DMS79 (cell line): ENCODE measurements at regions not wholly inside any gene's neighbourhood (a gene's known extent, or its start where the extent isn't known, plus 50 kb on each side); places are given as distances from the start of the nearest gene placed in this dataset.
"Not testable (repeated sequence)": the region's sequence is repeated elsewhere in the genome, so short reads cannot be mapped to it uniquely, and the experiment has no call there.

ENCODE experiments used
- DNase-seq: peaks from one replicate; lab custom pipeline; 2025; lab: John Stamatoyannopoulos, UW

- no peak for DNase-seq
These were observed 97.6 kb upstream of the SIM2 start for GRCh38 chr21:36601362-36601761.

- DNase-seq = no peak
These were observed 96.2 kb upstream of the SIM2 start for GRCh38 chr21:36602735-36603134.

DNA sequence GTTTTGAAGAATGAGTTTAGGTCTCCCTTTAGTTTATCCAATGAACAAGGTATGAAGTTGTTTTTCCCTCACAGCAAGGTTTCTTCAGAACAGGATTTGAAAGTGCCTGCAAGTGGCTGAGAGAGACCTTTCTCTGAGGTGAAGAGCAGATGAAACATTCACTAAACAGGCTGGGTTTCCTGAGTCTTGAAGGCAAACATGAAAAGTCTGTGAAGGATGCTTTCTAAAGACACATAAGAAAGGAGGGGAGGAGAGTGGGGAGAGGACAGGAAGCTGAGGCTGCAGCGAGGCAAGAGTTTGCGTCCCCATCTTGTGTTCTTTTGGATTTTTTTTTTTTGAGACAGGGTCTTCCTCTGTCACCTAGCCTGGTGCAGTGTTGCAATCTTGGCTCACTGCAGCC, 95.7 kb upstream of the SIM2 start:
- DNase-seq = no peak

DNA sequence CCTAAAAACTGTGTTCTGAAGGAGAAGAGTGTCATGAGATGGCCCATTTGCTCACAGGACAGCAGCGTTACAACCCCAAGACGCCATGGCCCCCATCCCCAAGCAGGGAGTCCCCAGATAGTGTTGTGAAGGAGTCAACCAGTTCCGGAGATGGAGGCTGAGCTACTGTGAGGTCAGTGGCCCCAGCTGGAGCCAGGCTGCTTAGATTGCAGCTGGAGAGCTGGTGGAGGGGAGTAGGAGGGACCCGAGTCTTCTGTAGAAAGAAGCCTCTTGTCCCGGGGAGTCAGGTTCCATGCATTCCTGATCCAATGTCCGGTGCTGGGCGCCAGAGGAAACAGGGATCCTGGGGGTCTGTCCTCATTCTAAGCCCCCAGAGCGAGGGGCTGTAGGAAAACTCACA, 93.5 kb upstream of the SIM2 start:
- no peak for DNase-seq

DNA sequence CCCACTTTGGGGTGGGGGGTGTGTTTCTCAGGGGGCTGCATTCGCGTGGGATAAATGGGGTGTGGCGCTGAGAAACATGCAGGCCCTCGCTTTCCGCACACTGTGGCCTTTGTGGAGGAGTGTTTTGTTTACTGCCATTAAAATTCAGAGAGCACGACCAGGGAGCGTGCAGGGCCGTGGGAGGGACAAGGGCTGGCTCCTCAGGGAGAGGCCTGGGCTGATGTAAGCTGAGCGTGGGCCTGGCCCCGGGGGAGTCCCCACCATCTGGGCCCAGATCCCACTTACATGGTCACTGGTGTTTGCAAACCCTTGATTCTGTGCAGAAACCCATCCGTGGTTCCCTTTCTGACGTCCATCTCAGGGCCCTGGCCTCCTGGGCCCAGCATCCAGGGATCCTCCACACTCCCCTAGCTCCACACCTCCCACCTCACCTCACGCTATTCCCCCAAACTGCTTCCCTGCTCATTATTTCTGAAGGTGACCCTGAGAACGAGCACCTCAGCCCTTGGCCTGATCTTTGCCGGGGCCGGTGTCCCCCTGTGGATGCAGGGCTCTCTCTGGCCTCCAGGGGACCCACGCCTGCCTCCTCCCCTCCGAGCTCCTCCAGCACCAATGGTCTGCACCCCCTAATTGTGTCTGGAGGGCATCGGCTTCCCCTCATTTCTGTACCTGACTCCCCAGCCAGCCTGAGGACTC, 92.5 kb upstream of the SIM2 start:
- no peak for DNase-seq

GRCh38 chr21:36606983-36607325, 92.0 kb upstream of the SIM2 start:
- no peak for DNase-seq

DNA sequence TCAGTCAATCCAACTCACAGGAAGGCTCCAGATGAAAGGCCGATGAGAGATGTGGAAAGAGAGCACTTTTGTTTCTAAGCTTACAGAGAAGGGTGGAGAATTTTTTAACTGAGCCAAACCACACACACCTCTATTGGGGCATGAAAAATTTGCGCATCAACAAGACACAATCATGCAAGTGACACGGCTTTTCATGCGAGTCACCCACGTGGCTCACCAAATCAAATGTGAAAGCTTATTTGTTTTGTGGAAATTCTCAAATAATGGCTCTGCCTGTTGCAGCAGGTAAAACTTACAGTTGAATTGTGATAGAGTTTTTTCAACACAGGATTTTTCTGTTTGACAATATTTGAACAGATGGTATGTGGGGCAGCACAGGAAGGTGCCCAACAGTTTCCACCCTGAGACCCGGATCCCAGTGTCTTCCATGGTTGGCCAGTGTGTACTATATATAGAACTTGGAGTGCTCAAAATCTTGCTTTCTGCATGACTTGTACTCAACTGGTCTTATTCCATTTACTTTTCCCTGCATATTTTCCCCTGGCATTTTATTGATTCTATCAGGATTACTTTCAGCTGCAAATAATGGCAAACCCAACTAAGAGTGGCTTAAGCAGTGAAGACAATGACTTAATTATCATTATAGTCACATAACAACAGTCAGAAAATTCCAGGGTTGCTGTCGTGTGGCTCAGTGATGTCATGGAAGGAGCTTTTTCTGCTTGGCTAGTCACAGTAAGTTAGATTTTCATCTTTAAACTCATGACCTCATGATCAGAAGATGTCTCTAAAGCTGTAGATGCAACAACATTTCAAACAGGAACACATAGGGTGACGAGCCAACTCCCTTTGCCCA, 90.6 kb upstream of the SIM2 start:
- no peak for DNase-seq

DNA sequence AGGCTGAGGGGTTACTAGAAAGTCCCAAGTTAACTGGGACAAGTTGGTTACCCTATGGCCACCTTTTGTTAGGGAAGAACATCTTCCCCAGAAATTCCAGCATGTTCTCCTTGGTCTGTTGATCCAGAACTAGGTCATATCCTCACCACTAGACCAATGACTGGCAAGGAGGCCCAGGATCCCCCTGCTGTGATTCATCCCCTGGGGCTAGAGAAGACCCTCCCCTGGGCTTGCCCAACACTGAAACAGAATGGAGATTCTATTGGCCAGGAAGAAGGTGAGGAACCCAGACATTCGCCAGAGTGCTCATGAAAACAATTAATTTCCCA, 90.1 kb upstream of the SIM2 start:
- no peak for DNase-seq

DNA sequence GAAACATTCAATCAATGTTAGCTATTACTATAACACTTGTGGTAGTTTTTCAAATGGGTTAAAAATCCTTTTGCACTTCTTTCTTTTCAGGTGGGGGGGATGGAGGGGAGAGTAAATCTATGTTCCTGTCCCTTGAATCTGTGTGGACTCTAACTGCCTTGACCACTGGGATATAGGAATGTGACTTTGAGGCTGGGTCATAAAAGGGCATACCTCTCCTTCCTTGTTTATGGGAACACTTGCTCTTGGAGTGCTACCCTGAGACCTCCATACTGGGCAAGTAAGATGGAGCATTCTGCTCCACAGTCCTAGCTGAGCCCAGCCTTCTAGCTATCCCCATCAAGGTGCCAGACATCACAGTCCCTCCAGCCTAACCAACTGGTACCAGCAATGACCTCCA, 89.3 kb upstream of the SIM2 start:
- no peak for DNase-seq

DNA sequence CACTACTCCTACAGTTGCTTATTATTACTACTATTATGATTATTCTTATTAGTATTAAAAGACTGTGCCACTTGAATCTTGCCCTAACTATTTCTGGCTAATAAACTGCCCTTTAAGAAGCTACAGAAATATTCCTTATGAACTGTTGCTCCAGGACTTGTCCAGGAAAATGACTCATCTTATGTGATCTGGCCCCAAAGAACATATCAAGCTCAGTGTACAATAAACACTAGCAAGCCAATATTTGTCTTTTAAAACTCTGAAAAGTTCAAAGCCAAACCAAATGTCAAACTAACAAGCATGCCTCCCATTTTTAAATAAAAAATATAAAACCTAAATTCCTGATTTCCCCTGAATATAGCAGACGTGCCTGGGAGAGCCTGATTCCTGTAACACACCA, 88.7 kb upstream of the SIM2 start:
- no peak for DNase-seq

- DNase-seq = no peak
These were observed 88.0 kb upstream of the SIM2 start for GRCh38 chr21:36610935-36611334.

GRCh38 chr21:36611379-36611778, 87.5 kb upstream of the SIM2 start:
- no peak for DNase-seq

DNA sequence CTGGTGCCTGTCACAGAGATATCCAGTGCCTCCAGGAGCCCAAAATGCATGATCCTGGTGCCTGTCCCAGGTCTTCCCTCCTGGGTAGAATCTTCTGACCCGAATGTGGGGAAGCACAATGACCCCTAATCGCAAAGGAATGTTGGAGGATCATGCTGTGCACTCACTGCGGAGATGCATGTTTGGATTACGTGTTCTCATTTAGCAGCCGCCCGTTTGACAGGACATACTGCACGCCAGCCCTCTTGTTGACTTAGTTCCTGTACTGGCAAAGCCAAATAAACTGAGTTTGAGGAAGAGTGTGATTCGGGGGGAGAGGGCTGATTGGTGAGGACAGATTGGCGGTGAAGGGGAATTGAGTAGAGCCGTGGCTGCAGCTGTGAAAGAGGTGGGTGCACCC, 85.9 kb upstream of the SIM2 start:
- no peak for DNase-seq

GRCh38 chr21:36613554-36613953, 85.4 kb upstream of the SIM2 start:
- DNase-seq = no peak

DNA sequence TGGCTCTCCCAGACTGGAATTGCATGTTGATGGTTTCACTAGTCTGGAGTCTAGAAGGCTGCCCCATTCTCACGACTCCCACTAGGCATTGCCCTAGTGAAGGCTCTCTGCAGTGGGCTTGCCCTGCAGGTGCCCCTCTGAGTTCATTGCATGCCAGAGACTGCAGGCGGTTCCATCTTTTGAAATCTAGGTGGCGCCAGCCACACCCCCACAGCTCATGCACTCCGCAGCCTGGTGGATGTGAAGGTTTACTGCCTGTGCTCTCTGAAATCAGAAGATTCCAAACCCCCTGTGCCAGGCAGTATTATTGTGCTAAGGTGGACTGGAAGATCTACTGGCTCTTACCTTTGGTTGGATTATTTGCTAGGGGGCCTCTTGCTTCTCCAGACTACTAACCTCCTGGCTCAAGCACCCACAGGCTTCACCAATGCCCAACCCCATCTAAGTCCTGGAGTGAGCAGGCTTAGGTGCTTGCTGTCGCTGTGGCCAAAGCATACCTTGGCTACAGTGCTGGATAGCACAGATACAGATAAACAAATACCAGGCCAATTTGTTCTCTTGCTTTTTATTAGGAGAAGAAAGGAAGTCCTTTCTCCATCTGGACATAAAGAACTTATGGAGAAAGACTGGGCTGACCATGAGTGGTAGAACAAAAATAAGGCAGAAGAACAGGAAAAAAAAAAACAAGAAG, 83.5 kb upstream of the SIM2 start:
- no peak for DNase-seq

- not testable (repeated sequence) for DNase-seq
These were observed 82.1 kb upstream of the SIM2 start for GRCh38 chr21:36616773-36617172.

DNA sequence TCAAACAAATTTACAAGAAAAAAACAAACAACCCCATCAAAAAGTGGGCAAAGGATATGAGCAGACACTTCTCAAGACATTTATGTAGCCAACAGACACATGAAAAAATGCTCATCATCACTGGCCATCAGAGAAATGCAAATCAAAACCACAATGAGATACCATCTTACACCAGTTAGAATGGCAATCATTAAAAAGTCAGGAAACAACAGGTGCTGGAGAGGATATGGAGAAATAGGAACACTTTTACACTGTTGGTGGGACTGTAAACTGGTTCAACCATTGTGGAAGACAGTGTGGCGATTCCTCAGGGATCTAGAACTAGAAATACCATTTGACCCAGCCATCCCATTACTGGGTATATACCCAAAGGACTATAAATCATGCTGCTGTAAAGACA, 77.1 kb upstream of the SIM2 start:
- DNase-seq = not testable (repeated sequence)

- DNase-seq = no peak
These were observed 74.8 kb upstream of the SIM2 start for GRCh38 chr21:36624105-36624504.

DNA sequence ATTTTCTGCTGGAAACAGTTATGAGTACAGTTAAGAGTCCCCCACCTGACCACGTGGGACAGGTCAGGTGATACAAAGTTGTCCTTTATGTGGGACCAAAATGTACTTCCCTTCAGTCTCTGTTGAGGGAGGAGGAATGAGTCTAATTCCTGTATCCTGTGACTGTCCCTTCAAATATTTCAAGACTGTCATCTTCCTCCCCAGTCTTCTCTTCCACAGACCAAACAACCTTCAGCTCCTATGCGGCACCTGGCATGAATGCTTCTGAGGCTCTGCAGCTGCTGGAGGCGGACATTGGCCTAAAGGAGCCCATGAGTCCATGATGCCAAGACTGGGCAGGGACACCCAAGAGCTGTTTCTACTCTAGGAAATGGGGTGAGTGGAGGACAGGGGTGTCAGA, 72.1 kb upstream of the SIM2 start:
- DNase-seq = no peak

GRCh38 chr21:36627242-36627641, 71.7 kb upstream of the SIM2 start:
- no peak for DNase-seq

DNA sequence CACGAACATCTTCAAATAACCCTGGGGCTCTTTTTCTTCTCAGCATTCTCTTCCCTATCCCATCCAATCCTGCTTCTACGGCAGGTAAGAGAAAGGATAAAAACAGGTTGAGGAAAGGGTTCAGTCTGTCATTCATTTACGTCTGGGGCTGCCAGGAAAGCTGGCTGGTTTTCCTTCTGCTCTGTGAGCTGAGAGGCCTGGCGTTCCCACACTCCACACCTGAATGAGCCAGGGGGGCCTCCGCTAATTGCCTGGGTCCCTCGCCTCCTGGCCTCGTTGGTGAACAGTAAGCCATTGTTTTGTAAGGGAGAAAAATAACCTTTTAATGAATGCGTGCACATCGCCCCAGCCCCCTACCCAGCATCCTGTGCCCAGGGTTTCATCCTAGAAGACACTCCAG, 70.8 kb upstream of the SIM2 start:
- no peak for DNase-seq

DNA sequence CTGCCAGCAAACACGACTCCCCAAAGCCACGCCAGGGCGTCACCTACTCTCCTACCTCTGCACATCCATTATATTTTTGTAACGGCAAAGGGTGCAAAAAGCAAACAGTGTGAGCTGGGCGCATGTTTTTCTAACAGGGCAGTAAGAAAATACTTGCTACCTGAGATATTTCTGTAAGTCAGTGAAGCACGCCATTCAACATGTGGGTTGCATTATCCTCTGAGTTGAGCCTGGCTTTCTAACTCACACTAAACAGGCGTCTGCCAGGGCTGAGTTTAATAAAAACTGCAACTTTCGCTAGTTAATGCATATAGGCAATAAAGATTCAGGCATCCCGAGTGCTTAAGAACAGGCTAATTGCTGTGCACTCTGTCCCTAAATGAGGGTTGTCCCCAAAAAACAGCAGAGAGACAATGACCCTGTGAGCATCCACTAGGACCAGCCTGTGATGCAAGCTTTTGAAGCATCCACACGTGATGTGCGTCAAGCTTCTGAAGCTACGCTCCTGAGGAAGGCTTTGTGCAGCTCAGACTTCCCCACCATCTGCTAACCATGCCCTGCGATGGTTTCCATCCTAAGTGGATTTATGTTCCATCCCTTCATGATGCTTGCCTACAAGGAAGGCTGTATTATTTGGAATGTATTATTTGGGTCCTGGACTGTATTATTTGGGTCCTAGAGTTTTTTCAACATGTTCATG, 70.0 kb upstream of the SIM2 start:
- DNase-seq = no peak
